Calu3 (cell line): ENCODE measurements at regions not wholly inside any gene's neighbourhood (a gene's known extent, or its start where the extent isn't known, plus 50 kb on each side); places are given as distances from the start of the nearest gene placed in this dataset.

Experiments used
- BruUV-seq: library from RNA; stranded (reverse); fragments of 400-500 nt; replicated peaks from 2 replicates; lab custom pipeline; 2021; lab: Mats Ljungman, UMichigan
- CTCF ChIA-PET: fragments of 300-600 bp; sonication (Branson Sonifier 250); formaldehyde crosslinking; loops from one replicate; lab custom pipeline; 2022; ENCODE audit warnings: antibody characterized with exemption; lab: Charles Lee
- DNase-seq: peaks from one replicate; pipeline ENCODE4 v3.0.0; 2022
- H3K27ac Mint-ChIP-seq: one replicate; pipeline ENCODE4 v1.8.0; 2022; ENCODE audit warnings: mixed read lengths; ENCODE audit not compliant: unreplicated experiment
- H3K27me3 Mint-ChIP-seq: one replicate; pipeline ENCODE4 v1.8.0; 2022; ENCODE audit warnings: mixed read lengths; ENCODE audit not compliant: unreplicated experiment
- H3K36me3 Mint-ChIP-seq: one replicate; pipeline ENCODE4 v1.8.0; 2022; ENCODE audit warnings: mild to moderate bottlenecking, moderate library complexity, mixed read lengths; ENCODE audit not compliant: insufficient read depth, unreplicated experiment
- H3K4me1 Mint-ChIP-seq: one replicate; pipeline ENCODE4 v1.8.0; 2022; ENCODE audit warnings: mild to moderate bottlenecking, low read depth, mixed read lengths; ENCODE audit not compliant: unreplicated experiment
- H3K4me3 Mint-ChIP-seq: one replicate; pipeline ENCODE4 v1.8.0; 2022; ENCODE audit warnings: mild to moderate bottlenecking, low read depth, moderate library complexity, mixed read lengths; ENCODE audit not compliant: unreplicated experiment
- H3K9me3 Mint-ChIP-seq: one replicate; pipeline ENCODE4 v1.8.0; 2022; ENCODE audit warnings: low read depth, mixed read lengths; ENCODE audit not compliant: unreplicated experiment
- CTCF ChIP-seq: fragments of 200-600 bp; IDR thresholded peaks from one replicate; pipeline ENCODE4 v1.8.0; 2022; ENCODE audit warnings: antibody characterized with exemption; ENCODE audit not compliant: unreplicated experiment
- intact Hi-C: fragments of 100-400 bp; cut with micrococcal nuclease; formaldehyde crosslinking; loops from one replicate; pipeline ENCODE4 v1.10.0; 2022; ENCODE audit not compliant: unreplicated experiment

- Mint-ChIP-seq H3K27me3 (no peaks in the 10 kb centered on the region), H3K4me3 (no peak overlapping the region), H3K4me1 (no peaks in the 10 kb centered on the region), H3K27ac (no peak overlapping the region), H3K36me3 (no peaks in the 10 kb centered on the region), H3K9me3 (no peaks in the 10 kb centered on the region)
- CTCF ChIA-PET: no interaction called here
- TF ChIP-seq CTCF: no peak
- intact Hi-C loops: no loop called here
- no TSS peak for BruUV-seq
- no peak for DNase-seq
Observed at GRCh38 chr7:119572541-119572940, 700.4 kb upstream of the KCND2 start.

- intact Hi-C loops: no loop called here
- no peaks in the 10 kb centered on the region for H3K27me3 Mint-ChIP-seq
- H3K36me3 Mint-ChIP-seq: no peaks in the 10 kb centered on the region
- no peak for TF ChIP-seq CTCF
- no peak overlapping the region for H3K4me3 Mint-ChIP-seq
- DNase-seq: no peak
- CTCF ChIA-PET: no interaction called here
- no peaks in the 10 kb centered on the region for H3K9me3 Mint-ChIP-seq
- H3K27ac Mint-ChIP-seq: no peak overlapping the region
- BruUV-seq: no TSS peak
- no peaks in the 10 kb centered on the region for H3K4me1 Mint-ChIP-seq
Observed at GRCh38 chr7:119578116-119578515, 694.9 kb upstream of the KCND2 start.

GRCh38 chr7:119594956-119595355, 678.0 kb upstream of the KCND2 start:
- no peak overlapping the region for H3K4me3 Mint-ChIP-seq
- no TSS peak for BruUV-seq
- CTCF ChIA-PET: no interaction called here

GRCh38 chr7:119596651-119597050, 676.3 kb upstream of the KCND2 start:
- CTCF ChIA-PET: no interaction called here
- no peak overlapping the region for H3K27ac Mint-ChIP-seq
- DNase-seq: no peak
- H3K27me3 Mint-ChIP-seq: no peaks in the 10 kb centered on the region
- no peaks in the 10 kb centered on the region for H3K9me3 Mint-ChIP-seq
- TF ChIP-seq CTCF: no peak
- no peak overlapping the region for H3K4me3 Mint-ChIP-seq
- BruUV-seq: no TSS peak
- no peaks in the 10 kb centered on the region for H3K4me1 Mint-ChIP-seq
- intact Hi-C loops: no loop called here
- no peaks in the 10 kb centered on the region for H3K36me3 Mint-ChIP-seq

More at GRCh38 chr7:119594956-119595355, 678.0 kb upstream of the KCND2 start:
- no peaks in the 10 kb centered on the region for H3K9me3 Mint-ChIP-seq
- intact Hi-C loops: no loop called here
- no peaks in the 10 kb centered on the region for H3K36me3 Mint-ChIP-seq
- H3K4me1 Mint-ChIP-seq: no peaks in the 10 kb centered on the region
- H3K27me3 Mint-ChIP-seq: no peaks in the 10 kb centered on the region
- H3K27ac Mint-ChIP-seq: no peak overlapping the region
- no peak for TF ChIP-seq CTCF
- no peak for DNase-seq
